Thyroid gland (tissue), 4 donors: ENCODE measurements at regions not wholly inside any gene's neighbourhood (a gene's known extent, or its start where the extent isn't known, plus 50 kb on each side); places are given as distances from the start of the nearest gene placed in this dataset.

ENCODE experiments used
- POLR2A ChIP-seq, 2 donors: fragments of 450-650 bp; IDR thresholded peaks; one replicate each; pipeline ENCODE4 v1.6.1; 2017; ENCODE audit warnings: antibody characterized with exemption in 2 of 2, mild to moderate bottlenecking in 2 of 2, moderate library complexity in 1 of 2
- TF ChIP-seq, protein P1 (sequence below), 6 experiments: fragments of 200-600 bp in 3 of 6; fragments of 450-650 bp in 3 of 6; sonication (generic) in 3 of 6; IDR thresholded peaks; one replicate each; pipeline ENCODE4 v1.5.1; 2016 to 2019; ENCODE audit warnings: antibody characterized with exemption in 6 of 6, mild to moderate bottlenecking in 2 of 6, inconsistent platforms in 1 of 6, moderate library complexity in 1 of 6

DNA sequence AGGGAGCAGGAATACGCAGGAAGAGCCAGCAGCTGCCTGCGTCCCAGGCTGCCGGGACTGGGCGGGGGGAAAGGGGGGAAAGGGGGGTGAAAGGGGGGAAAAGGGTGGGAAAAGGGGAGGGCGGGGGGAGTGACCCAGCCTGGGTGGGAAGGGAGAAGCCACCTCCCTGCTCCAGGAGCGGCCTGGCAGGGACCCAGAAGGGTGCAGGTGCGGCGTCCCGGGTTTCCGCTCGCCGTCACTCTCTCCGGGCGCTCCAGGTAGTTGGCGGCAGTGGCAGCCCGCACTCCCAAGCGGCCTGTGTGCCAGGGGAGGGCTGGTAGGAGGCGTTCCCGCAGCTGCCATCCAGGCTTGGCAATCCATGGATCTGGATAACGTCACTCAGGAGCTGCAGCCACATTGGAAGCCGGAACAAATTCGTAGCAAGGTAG lies 141.0 kb upstream of the NGF start:
- no peak for TF ChIP-seq POLR2A (IDR thresholded peaks at IDR 0.05)
- TF ChIP-seq, protein P1, sequence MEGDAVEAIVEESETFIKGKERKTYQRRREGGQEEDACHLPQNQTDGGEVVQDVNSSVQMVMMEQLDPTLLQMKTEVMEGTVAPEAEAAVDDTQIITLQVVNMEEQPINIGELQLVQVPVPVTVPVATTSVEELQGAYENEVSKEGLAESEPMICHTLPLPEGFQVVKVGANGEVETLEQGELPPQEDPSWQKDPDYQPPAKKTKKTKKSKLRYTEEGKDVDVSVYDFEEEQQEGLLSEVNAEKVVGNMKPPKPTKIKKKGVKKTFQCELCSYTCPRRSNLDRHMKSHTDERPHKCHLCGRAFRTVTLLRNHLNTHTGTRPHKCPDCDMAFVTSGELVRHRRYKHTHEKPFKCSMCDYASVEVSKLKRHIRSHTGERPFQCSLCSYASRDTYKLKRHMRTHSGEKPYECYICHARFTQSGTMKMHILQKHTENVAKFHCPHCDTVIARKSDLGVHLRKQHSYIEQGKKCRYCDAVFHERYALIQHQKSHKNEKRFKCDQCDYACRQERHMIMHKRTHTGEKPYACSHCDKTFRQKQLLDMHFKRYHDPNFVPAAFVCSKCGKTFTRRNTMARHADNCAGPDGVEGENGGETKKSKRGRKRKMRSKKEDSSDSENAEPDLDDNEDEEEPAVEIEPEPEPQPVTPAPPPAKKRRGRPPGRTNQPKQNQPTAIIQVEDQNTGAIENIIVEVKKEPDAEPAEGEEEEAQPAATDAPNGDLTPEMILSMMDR (IDR thresholded peaks at IDR 0.05): no peak
